H1 (cell line): ENCODE measurements at regions not wholly inside any gene's neighbourhood (a gene's known extent, or its start where the extent isn't known, plus 50 kb on each side); places are given as distances from the start of the nearest gene placed in this dataset.

Experiments
- CREB1 ChIP-seq: IDR thresholded peaks from 2 replicates; pipeline ENCODE4 v1.6.1; 2012; ENCODE audit warnings: inconsistent platforms
- EGR1 ChIP-seq: IDR thresholded peaks from 2 replicates; pipeline ENCODE4 v1.6.1; 2011; ENCODE audit warnings: low read depth, low read length, borderline replicate concordance
- KDM4A ChIP-seq: IDR thresholded peaks from one replicate; pipeline ENCODE4 v1.7.1; 2012; ENCODE audit warnings: low read depth, mild to moderate bottlenecking, moderate library complexity, low read length, inconsistent platforms; ENCODE audit not compliant: severe bottlenecking
- RBBP5 ChIP-seq: IDR thresholded peaks from 2 replicates; pipeline ENCODE4 v1.7.1; 2012; ENCODE audit warnings: low read depth, mild to moderate bottlenecking, inconsistent platforms, low read length, moderate library complexity, borderline replicate concordance
- TF ChIP-seq, protein P1 (sequence below): fragments of 300-600 bp; sonication (generic); IDR thresholded peaks from 2 replicates; pipeline ENCODE4 v1.7.1; 2012; ENCODE audit warnings: low read length, moderate library complexity, mild to moderate bottlenecking, inconsistent platforms; ENCODE audit not compliant: insufficient replicate concordance
- TF ChIP-seq, protein P2 (sequence below): IDR thresholded peaks from 2 replicates; pipeline ENCODE4 v1.6.1; 2011; ENCODE audit warnings: low read length, improper control_type of control experiment

DNA sequence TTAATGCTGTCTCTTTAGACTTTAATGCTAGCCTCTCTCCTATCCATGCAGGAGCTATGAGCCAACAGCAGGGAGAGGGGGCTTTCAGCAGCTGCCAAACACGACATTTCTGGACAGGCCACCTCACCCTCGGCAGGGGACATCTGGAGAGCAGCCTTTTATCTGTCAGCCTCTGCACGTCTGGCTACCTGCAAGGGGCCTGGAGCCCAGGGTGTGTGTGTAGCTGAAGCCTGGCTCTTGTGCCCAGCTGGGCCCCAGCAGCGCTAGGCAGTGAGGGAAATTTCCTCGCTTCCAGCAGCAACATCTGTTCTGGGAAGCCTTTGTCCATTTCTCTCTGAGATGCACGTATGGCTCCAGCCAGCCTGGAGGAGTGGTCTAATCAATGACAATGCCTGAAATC, 728.7 kb upstream of the ID2 start (continued):
- TF ChIP-seq, protein P1, sequence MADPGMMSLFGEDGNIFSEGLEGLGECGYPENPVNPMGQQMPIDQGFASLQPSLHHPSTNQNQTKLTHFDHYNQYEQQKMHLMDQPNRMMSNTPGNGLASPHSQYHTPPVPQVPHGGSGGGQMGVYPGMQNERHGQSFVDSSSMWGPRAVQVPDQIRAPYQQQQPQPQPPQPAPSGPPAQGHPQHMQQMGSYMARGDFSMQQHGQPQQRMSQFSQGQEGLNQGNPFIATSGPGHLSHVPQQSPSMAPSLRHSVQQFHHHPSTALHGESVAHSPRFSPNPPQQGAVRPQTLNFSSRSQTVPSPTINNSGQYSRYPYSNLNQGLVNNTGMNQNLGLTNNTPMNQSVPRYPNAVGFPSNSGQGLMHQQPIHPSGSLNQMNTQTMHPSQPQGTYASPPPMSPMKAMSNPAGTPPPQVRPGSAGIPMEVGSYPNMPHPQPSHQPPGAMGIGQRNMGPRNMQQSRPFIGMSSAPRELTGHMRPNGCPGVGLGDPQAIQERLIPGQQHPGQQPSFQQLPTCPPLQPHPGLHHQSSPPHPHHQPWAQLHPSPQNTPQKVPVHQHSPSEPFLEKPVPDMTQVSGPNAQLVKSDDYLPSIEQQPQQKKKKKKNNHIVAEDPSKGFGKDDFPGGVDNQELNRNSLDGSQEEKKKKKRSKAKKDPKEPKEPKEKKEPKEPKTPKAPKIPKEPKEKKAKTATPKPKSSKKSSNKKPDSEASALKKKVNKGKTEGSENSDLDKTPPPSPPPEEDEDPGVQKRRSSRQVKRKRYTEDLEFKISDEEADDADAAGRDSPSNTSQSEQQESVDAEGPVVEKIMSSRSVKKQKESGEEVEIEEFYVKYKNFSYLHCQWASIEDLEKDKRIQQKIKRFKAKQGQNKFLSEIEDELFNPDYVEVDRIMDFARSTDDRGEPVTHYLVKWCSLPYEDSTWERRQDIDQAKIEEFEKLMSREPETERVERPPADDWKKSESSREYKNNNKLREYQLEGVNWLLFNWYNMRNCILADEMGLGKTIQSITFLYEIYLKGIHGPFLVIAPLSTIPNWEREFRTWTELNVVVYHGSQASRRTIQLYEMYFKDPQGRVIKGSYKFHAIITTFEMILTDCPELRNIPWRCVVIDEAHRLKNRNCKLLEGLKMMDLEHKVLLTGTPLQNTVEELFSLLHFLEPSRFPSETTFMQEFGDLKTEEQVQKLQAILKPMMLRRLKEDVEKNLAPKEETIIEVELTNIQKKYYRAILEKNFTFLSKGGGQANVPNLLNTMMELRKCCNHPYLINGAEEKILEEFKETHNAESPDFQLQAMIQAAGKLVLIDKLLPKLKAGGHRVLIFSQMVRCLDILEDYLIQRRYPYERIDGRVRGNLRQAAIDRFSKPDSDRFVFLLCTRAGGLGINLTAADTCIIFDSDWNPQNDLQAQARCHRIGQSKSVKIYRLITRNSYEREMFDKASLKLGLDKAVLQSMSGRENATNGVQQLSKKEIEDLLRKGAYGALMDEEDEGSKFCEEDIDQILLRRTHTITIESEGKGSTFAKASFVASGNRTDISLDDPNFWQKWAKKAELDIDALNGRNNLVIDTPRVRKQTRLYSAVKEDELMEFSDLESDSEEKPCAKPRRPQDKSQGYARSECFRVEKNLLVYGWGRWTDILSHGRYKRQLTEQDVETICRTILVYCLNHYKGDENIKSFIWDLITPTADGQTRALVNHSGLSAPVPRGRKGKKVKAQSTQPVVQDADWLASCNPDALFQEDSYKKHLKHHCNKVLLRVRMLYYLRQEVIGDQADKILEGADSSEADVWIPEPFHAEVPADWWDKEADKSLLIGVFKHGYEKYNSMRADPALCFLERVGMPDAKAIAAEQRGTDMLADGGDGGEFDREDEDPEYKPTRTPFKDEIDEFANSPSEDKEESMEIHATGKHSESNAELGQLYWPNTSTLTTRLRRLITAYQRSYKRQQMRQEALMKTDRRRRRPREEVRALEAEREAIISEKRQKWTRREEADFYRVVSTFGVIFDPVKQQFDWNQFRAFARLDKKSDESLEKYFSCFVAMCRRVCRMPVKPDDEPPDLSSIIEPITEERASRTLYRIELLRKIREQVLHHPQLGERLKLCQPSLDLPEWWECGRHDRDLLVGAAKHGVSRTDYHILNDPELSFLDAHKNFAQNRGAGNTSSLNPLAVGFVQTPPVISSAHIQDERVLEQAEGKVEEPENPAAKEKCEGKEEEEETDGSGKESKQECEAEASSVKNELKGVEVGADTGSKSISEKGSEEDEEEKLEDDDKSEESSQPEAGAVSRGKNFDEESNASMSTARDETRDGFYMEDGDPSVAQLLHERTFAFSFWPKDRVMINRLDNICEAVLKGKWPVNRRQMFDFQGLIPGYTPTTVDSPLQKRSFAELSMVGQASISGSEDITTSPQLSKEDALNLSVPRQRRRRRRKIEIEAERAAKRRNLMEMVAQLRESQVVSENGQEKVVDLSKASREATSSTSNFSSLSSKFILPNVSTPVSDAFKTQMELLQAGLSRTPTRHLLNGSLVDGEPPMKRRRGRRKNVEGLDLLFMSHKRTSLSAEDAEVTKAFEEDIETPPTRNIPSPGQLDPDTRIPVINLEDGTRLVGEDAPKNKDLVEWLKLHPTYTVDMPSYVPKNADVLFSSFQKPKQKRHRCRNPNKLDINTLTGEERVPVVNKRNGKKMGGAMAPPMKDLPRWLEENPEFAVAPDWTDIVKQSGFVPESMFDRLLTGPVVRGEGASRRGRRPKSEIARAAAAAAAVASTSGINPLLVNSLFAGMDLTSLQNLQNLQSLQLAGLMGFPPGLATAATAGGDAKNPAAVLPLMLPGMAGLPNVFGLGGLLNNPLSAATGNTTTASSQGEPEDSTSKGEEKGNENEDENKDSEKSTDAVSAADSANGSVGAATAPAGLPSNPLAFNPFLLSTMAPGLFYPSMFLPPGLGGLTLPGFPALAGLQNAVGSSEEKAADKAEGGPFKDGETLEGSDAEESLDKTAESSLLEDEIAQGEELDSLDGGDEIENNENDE = no peak
- no peak for TF ChIP-seq KDM4A
- TF ChIP-seq EGR1 = no peak
- TF ChIP-seq RBBP5 = no peak
- TF ChIP-seq, protein P2, sequence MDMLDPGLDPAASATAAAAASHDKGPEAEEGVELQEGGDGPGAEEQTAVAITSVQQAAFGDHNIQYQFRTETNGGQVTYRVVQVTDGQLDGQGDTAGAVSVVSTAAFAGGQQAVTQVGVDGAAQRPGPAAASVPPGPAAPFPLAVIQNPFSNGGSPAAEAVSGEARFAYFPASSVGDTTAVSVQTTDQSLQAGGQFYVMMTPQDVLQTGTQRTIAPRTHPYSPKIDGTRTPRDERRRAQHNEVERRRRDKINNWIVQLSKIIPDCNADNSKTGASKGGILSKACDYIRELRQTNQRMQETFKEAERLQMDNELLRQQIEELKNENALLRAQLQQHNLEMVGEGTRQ = no peak
- TF ChIP-seq CREB1 = no peak
- TF ChIP-seq, all 59 proteins: peak for 0
